SK-N-SH (cell line): ENCODE measurements at regions not wholly inside any gene's neighbourhood (a gene's known extent, or its start where the extent isn't known, plus 50 kb on each side); places are given as distances from the start of the nearest gene placed in this dataset.

Source experiments
- CTCF ChIA-PET: fragments of 300-600, 350-600 bp; formaldehyde crosslinking; extraction: SDS; loops from one replicate; lab custom pipeline; 2021; lab: Yijun Ruan, JAX
- POLR2A ChIA-PET: fragments of 350-600 bp; sonication (Branson Sonifier 250); formaldehyde crosslinking; extraction: SDS; loops from one replicate; lab custom pipeline; 2020; ENCODE audit warnings: antibody characterized with exemption, inconsistent platforms; lab: Yijun Ruan, JAX
- DNase-seq: peaks from one replicate; pipeline ENCODE4 v3.0.0; 2012
- H2AFZ ChIP-seq: fragments of 200-600 bp; sonication (generic); 2 replicates; pipeline ENCODE4 v1.8.1; 2016; ENCODE audit warnings: antibody characterized with exemption, mild to moderate bottlenecking, low read depth
- H3F3A ChIP-seq: fragments of 200-600 bp; sonication (generic); replicated peaks from 2 replicates; pipeline ENCODE3; 2016; ENCODE audit warnings: antibody characterized with exemption, mild to moderate bottlenecking; ENCODE audit not compliant: insufficient read depth
- H3K27ac ChIP-seq, 2 experiments: fragments of 200-500 bp in 1 of 2; fragments of 200-600 bp in 1 of 2; sonication (Bioruptor generic) in 1 of 2; sonication (generic), shearing (Covaris generic) in 1 of 2; 2 replicates each; pipeline versions ENCODE4 v1.5.1 to v1.6.1; 2014 to 2016; ENCODE audit warnings: low read depth in 2 of 2, inconsistent platforms in 1 of 2, low read length in 1 of 2, mild to moderate bottlenecking in 1 of 2, mixed read lengths in 1 of 2
- H3K27me3 ChIP-seq: fragments of 200-600 bp; sonication (generic), shearing (Covaris generic); 2 replicates; pipeline ENCODE4 v1.6.1; 2016; ENCODE audit warnings: mixed run types; ENCODE audit not compliant: insufficient read depth
- H3K36me3 ChIP-seq, 2 experiments: fragments of 200-500 bp in 1 of 2; fragments of 200-600 bp in 1 of 2; sonication (Bioruptor generic) in 1 of 2; sonication (generic) in 1 of 2; replicated peaks in 1 of 2; 2 replicates each; pipeline versions ENCODE3 to v1.5.1; 2014 to 2016; ENCODE audit warnings: low read length in 1 of 2, mild to moderate bottlenecking in 1 of 2; ENCODE audit not compliant: insufficient read depth in 2 of 2, control insufficient read depth in 1 of 2
- H3K4me1 ChIP-seq, 2 experiments: fragments of 200-500 bp in 1 of 2; fragments of 200-600 bp in 1 of 2; sonication (Bioruptor generic) in 1 of 2; sonication (generic), shearing (Covaris generic) in 1 of 2; 2 replicates each; pipeline versions ENCODE4 v1.5.1 to v1.6.1; 2014 to 2016; ENCODE audit warnings: low read depth in 1 of 2, low read length in 1 of 2, mixed run types in 1 of 2; ENCODE audit not compliant: insufficient read depth in 2 of 2, control insufficient read depth in 1 of 2
- H3K4me2 ChIP-seq: fragments of 200-600 bp; sonication (generic), shearing (Covaris generic); 2 replicates; pipeline ENCODE4 v1.6.1; 2017; ENCODE audit warnings: mixed run types
- H3K4me3 ChIP-seq, 2 experiments: fragments of 200-500 bp in 1 of 2; fragments of 200-600 bp in 1 of 2; sonication (Bioruptor generic) in 1 of 2; sonication (generic), shearing (Covaris generic) in 1 of 2; 2 replicates each; pipeline versions ENCODE4 v1.5.1 to v1.8.1; 2014 to 2016; ENCODE audit warnings: low read depth in 2 of 2, inconsistent platforms in 1 of 2, low read length in 1 of 2, mild to moderate bottlenecking in 1 of 2, mixed read lengths in 1 of 2, moderate library complexity in 1 of 2
- H3K79me2 ChIP-seq: fragments of 200-600 bp; sonication (generic); 2 replicates; pipeline ENCODE4 v1.8.1; 2017; ENCODE audit warnings: mild to moderate bottlenecking; ENCODE audit not compliant: insufficient read depth
- H3K9ac ChIP-seq: fragments of 200-600 bp; sonication (generic); 2 replicates; pipeline ENCODE4 v1.6.1; 2017; ENCODE audit warnings: mixed run types
- H3K9me2 ChIP-seq: fragments of 200-600 bp; sonication (generic); 2 replicates; pipeline ENCODE4 v1.6.1; 2017; ENCODE audit warnings: mixed run types
- H3K9me3 ChIP-seq: fragments of 200-600 bp; sonication (generic); 2 replicates; pipeline ENCODE4 v1.6.1; 2017; ENCODE audit warnings: mixed run types, mild to moderate bottlenecking, moderate library complexity
- H4K20me1 ChIP-seq: fragments of 200-600 bp; sonication (generic); 2 replicates; pipeline ENCODE4 v1.6.1; 2017; ENCODE audit warnings: mild to moderate bottlenecking, mixed run types; ENCODE audit not compliant: insufficient read depth
- ELF1 ChIP-seq: IDR thresholded peaks from 2 replicates; pipeline ENCODE4 v1.4.0; 2012
- EZH2phosphoT487 ChIP-seq: fragments of 200-600 bp; sonication (generic); IDR thresholded peaks from 2 replicates; pipeline ENCODE4 v1.6.1; 2017; ENCODE audit warnings: low read depth, mixed run types, mild to moderate bottlenecking, antibody characterized with exemption, moderate library complexity, borderline replicate concordance
- FOSL2 ChIP-seq: IDR thresholded peaks from 2 replicates; pipeline ENCODE4 v1.4.0; 2012; ENCODE audit warnings: low read depth, mild to moderate bottlenecking, moderate library complexity, borderline replicate concordance
- FOXJ3 ChIP-seq: sonication (generic); formaldehyde crosslinking; IDR thresholded peaks from 2 replicates; pipeline ENCODE4 v1.5.1; 2020; ENCODE audit warnings: mild to moderate bottlenecking, missing genetic modification reagents
- MEF2A ChIP-seq: IDR thresholded peaks from 2 replicates; pipeline ENCODE4 v1.4.0; 2012; ENCODE audit warnings: low read depth, borderline replicate concordance
- MXI1 ChIP-seq: IDR thresholded peaks from 2 replicates; pipeline ENCODE4 v1.6.1; 2012; ENCODE audit warnings: mild to moderate bottlenecking, low read depth, low read length, improper control_type of control experiment
- POLR2AphosphoS5 ChIP-seq: IDR thresholded peaks from 2 replicates; pipeline ENCODE4 v1.6.1; 2012; ENCODE audit warnings: low read depth, low read length
- RFX5 ChIP-seq: IDR thresholded peaks from 2 replicates; pipeline ENCODE4 v1.6.1; 2012; ENCODE audit warnings: mild to moderate bottlenecking, improper control_type of control experiment, low read length
- SIN3A ChIP-seq: IDR thresholded peaks from 2 replicates; pipeline ENCODE4 v1.6.1; 2012; ENCODE audit warnings: low read depth, mild to moderate bottlenecking, low read length, moderate library complexity, borderline replicate concordance
- TEAD4 ChIP-seq: IDR thresholded peaks from 2 replicates; pipeline ENCODE4 v1.4.0; 2012; ENCODE audit warnings: mild to moderate bottlenecking, borderline replicate concordance; ENCODE audit not compliant: insufficient read depth
- WGBS: methylation state at CpG from one replicate; pipeline ENCODE4 v1.1.6; 2017; ENCODE audit warnings: low lambda C conversion rate; 5-methylcytosine and 5-hydroxymethylcytosine counted together
- TF ChIP-seq, protein P1 (sequence below): fragments of 150-350 bp; IDR thresholded peaks from 2 replicates; pipeline ENCODE4 v1.6.1; 2016; ENCODE audit warnings: mild to moderate bottlenecking, low read depth, low read length
- TF ChIP-seq, protein P2 (sequence below): IDR thresholded peaks from 2 replicates; pipeline ENCODE4 v1.4.0; 2012; ENCODE audit warnings: low read depth
- TF ChIP-seq, protein P3 (sequence below): fragments of 200-600 bp; sonication (generic); IDR thresholded peaks from 2 replicates; pipeline ENCODE4 v1.6.1; 2017; ENCODE audit warnings: antibody characterized with exemption, mild to moderate bottlenecking, moderate library complexity
- TF ChIP-seq, protein P4 (sequence below): IDR thresholded peaks from 2 replicates; pipeline ENCODE4 v1.4.0; 2012; ENCODE audit warnings: low read depth, borderline replicate concordance

DNA sequence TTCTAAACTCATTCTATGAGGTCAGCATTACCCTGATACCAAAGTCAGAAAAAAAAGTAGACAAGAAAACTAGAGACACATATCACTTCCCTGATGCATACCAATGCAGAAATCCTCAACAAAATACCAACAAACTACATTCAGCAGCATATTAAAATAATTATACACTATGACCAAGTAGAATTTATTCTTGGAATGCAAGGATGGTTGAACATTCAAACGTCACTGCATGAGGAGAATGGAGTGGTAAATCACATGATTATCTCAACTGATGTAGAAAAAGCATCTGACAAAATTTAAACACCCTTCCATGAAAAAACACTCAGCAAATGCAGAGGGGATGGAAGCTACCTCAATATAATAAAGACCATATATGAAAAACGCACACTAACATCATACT lies 155.0 kb upstream of the KCNJ18 start:
- DNase-seq, result no peak
- Histone ChIP-seq H4K20me1 (no peaks in the 10 kb centered on the region), H3K27ac (no peak overlapping the region), H2AFZ (no peak overlapping the region), H3K9me3 (peaks cover 8% of the 10 kb centered on the region), H3K79me2 (peaks cover 8% of the 10 kb centered on the region; the same call in 1 of the 2 replicates), H3K4me2 (no peak overlapping the region), H3K9me2 (no peaks in the 10 kb centered on the region), H3F3A (no peaks in the 10 kb centered on the region), H3K4me1 (no peaks in the 10 kb centered on the region), H3K36me3 (peaks cover 9 to 25% of the 10 kb centered on the region in 2 experiments), H3K9ac (no peak overlapping the region), H3K27me3 (no peaks in the 10 kb centered on the region), H3K4me3 (no peak overlapping the region)
- ChIA-PET CTCF (no interaction called here), POLR2A (no interaction called here)
- whole genome bisulfite sequencing, result 70% methylated on average over 2 of the region's 2 CpGs
- no peak for TF ChIP-seq POLR2AphosphoS5

DNA sequence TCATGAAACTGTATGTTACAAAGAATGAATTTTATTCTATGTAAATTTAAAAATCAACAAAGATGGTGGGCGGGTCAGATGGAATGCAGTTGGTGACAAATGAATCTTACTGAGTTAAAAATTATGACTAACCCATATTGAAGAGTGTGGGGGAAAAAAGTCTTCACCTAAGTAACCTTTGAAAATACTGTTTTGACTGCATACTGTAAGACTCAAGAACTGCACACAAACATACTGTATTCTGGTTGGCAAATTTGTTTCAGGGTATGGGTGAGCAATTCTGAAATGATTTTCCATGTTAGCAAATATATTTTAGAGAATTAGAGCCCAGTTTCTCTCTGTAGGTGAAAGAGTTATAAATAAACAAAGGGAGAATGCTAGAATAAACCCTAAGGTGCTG lies 153.7 kb upstream of the KCNJ18 start:
- CTCF ChIA-PET, result no interaction called here
- Histone ChIP-seq H2AFZ (no peak overlapping the region), H3F3A (no peaks in the 10 kb centered on the region), H3K4me1 (no peaks in the 10 kb centered on the region), H3K36me3 (peaks cover 9 to 22% of the 10 kb centered on the region in 2 experiments), H3K9me2 (no peaks in the 10 kb centered on the region), H3K27me3 (no peaks in the 10 kb centered on the region), H3K9ac (no peak overlapping the region), H3K27ac (no peak overlapping the region), H3K79me2 (peaks cover 8% of the 10 kb centered on the region; the same call in 1 of the 2 replicates), H4K20me1 (no peaks in the 10 kb centered on the region), H3K4me2 (no peak overlapping the region), H3K4me3 (no peak overlapping the region), H3K9me3 (peaks cover 8% of the 10 kb centered on the region)
- TF ChIP-seq ELF1, result no peak
- TF ChIP-seq RFX5, result no peak
- TF ChIP-seq, protein P1, sequence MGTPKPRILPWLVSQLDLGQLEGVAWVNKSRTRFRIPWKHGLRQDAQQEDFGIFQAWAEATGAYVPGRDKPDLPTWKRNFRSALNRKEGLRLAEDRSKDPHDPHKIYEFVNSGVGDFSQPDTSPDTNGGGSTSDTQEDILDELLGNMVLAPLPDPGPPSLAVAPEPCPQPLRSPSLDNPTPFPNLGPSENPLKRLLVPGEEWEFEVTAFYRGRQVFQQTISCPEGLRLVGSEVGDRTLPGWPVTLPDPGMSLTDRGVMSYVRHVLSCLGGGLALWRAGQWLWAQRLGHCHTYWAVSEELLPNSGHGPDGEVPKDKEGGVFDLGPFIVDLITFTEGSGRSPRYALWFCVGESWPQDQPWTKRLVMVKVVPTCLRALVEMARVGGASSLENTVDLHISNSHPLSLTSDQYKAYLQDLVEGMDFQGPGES, result no peak
- no peak for TF ChIP-seq FOXJ3 (CRISPR knock-in tag)
- POLR2A ChIA-PET, result no interaction called here
- no peak for DNase-seq
- 89% methylated on average over 1 of the region's 1 CpG for WGBS

DNA sequence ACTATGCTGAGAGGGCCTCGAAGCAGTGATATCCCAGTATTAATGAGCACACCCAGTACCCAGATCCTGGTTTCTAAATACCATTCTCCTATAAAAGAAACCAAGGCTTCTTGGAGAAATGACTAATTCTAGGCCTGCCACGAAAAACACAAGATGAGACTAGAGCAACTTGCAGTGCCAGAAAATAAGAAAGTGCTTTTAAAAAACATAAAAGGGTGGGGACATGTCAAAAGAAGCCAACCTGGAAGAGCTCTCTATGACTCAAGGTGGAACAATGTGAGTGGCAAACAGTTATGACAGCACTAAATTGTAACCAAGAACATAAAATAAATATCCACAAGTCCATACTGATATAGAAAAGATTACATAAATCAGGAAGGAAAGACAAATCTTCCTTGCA lies 153.2 kb upstream of the KCNJ18 start:
- Histone ChIP-seq H3K4me1 (no peaks in the 10 kb centered on the region; a peak in 1 of 4 replicates), H3K27me3 (no peaks in the 10 kb centered on the region), H4K20me1 (no peaks in the 10 kb centered on the region), H3K9ac (no peak overlapping the region), H3K9me3 (peaks cover 8% of the 10 kb centered on the region), H3K79me2 (peaks cover 8% of the 10 kb centered on the region; the same call in 1 of the 2 replicates), H3K4me2 (no peak overlapping the region), H3K4me3 (no peak overlapping the region), H3F3A (no peaks in the 10 kb centered on the region), H3K27ac (no peak overlapping the region), H2AFZ (no peak overlapping the region), H3K9me2 (no peaks in the 10 kb centered on the region), H3K36me3 (peaks cover 9 to 18% of the 10 kb centered on the region in 2 experiments)
- DNase-seq, result no peak
- CTCF ChIA-PET, result no interaction called here
- POLR2A ChIA-PET, result no interaction called here
- WGBS, result 39% methylated on average over 2 of the region's 2 CpGs
- no peak for TF ChIP-seq MXI1
- TF ChIP-seq, protein P2, sequence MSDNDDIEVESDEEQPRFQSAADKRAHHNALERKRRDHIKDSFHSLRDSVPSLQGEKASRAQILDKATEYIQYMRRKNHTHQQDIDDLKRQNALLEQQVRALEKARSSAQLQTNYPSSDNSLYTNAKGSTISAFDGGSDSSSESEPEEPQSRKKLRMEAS, result no peak
- TF ChIP-seq, protein P1, result no peak
- TF ChIP-seq TEAD4, result no peak
- TF ChIP-seq SIN3A, result no peak
- TF ChIP-seq, protein P3, sequence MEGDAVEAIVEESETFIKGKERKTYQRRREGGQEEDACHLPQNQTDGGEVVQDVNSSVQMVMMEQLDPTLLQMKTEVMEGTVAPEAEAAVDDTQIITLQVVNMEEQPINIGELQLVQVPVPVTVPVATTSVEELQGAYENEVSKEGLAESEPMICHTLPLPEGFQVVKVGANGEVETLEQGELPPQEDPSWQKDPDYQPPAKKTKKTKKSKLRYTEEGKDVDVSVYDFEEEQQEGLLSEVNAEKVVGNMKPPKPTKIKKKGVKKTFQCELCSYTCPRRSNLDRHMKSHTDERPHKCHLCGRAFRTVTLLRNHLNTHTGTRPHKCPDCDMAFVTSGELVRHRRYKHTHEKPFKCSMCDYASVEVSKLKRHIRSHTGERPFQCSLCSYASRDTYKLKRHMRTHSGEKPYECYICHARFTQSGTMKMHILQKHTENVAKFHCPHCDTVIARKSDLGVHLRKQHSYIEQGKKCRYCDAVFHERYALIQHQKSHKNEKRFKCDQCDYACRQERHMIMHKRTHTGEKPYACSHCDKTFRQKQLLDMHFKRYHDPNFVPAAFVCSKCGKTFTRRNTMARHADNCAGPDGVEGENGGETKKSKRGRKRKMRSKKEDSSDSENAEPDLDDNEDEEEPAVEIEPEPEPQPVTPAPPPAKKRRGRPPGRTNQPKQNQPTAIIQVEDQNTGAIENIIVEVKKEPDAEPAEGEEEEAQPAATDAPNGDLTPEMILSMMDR, result no peak
- TF ChIP-seq FOSL2, result no peak
- no peak for TF ChIP-seq EZH2phosphoT487
- TF ChIP-seq, protein P4, sequence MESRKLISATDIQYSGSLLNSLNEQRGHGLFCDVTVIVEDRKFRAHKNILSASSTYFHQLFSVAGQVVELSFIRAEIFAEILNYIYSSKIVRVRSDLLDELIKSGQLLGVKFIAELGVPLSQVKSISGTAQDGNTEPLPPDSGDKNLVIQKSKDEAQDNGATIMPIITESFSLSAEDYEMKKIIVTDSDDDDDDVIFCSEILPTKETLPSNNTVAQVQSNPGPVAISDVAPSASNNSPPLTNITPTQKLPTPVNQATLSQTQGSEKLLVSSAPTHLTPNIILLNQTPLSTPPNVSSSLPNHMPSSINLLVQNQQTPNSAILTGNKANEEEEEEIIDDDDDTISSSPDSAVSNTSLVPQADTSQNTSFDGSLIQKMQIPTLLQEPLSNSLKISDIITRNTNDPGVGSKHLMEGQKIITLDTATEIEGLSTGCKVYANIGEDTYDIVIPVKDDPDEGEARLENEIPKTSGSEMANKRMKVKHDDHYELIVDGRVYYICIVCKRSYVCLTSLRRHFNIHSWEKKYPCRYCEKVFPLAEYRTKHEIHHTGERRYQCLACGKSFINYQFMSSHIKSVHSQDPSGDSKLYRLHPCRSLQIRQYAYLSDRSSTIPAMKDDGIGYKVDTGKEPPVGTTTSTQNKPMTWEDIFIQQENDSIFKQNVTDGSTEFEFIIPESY, result no peak
- TF ChIP-seq MEF2A, result no peak
